ENCODE measurements at regions not wholly inside any gene's neighbourhood (a gene's known extent, or its start where the extent isn't known, plus 50 kb on each side); places are given as distances from the start of the nearest gene placed in this dataset.

GRCh38 chr7:67426654-67427053 is 430.0 kb downstream of the TYW1 start:
- Histone ChIP-seq H2AK5ac (ENCODE audit: low read depth, low read length) (no peak overlapping the region), H3K4ac (ENCODE audit: low read depth, low read length) (no peak overlapping the region), H3K79me1 (ENCODE audit: low read depth in 1 of 2, low read length in 2 of 2) (no peaks in the 10 kb centered on the region), H2BK20ac (ENCODE audit: low read depth, low read length) (no peak overlapping the region), H3K56ac (ENCODE audit: extremely low read depth, insufficient read depth, low read length) (no peak overlapping the region), H3K27ac (ENCODE audit: insufficient read depth, low read length) (no peak overlapping the region), H4K5ac (ENCODE audit: low read depth, low read length) (no peak overlapping the region), H2AFZ (replicated peaks; ENCODE audit: low read length, poor library complexity) (no peak overlapping the region), H3K4me2 (ENCODE audit: low read depth, low read length) (no peak overlapping the region), H3K23ac (ENCODE audit: low read depth, low read length) (no peak overlapping the region), H3K9me3 (ENCODE audit: control insufficient read depth, insufficient read depth, low read length) (no peaks in the 10 kb centered on the region; the same call in 1 of the 2 replicates), H3K4me1 (ENCODE audit: control insufficient read depth, insufficient read depth, low read length) (no peaks in the 10 kb centered on the region), H3K36me3 (ENCODE audit: control insufficient read depth, insufficient read depth, low read length) (no peaks in the 10 kb centered on the region), H2AK9ac (replicated peaks; ENCODE audit: low read depth, low read length, poor library complexity) (no peak overlapping the region), H3K18ac (ENCODE audit: low read depth, low read length) (no peak overlapping the region), H3K14ac (replicated peaks; ENCODE audit: low read depth, low read length) (no peak overlapping the region), H2BK15ac (ENCODE audit: low read depth, low read length) (no peak overlapping the region), H4K91ac (ENCODE audit: insufficient read depth, low read depth, low read length) (no peak overlapping the region), H2BK5ac (ENCODE audit: low read depth, low read length, poor library complexity, severe bottlenecking) (no peak overlapping the region), H3K9ac (ENCODE audit: low read depth, low read length) (no peak overlapping the region), H3K4me3 (ENCODE audit: insufficient read depth, low read depth, low read length) (no peak overlapping the region), H3K9me1 (ENCODE audit: insufficient read depth, low read length) (no peaks in the 10 kb centered on the region), H2BK120ac (ENCODE audit: low read depth, low read length) (no peak overlapping the region), H4K20me1 (ENCODE audit: insufficient read depth, low read length) (no peaks in the 10 kb centered on the region), H4K8ac (ENCODE audit: low read depth in 2 of 2, low read length in 2 of 2) (no peak overlapping the region), H3K27me3 (ENCODE audit: control insufficient read depth, insufficient read depth, low read length) (no peaks in the 10 kb centered on the region)
- TF ChIP-seq, protein P1, sequence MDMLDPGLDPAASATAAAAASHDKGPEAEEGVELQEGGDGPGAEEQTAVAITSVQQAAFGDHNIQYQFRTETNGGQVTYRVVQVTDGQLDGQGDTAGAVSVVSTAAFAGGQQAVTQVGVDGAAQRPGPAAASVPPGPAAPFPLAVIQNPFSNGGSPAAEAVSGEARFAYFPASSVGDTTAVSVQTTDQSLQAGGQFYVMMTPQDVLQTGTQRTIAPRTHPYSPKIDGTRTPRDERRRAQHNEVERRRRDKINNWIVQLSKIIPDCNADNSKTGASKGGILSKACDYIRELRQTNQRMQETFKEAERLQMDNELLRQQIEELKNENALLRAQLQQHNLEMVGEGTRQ (IDR thresholded peaks at IDR 0.05; ENCODE audit: low read depth, low read length): no peak
- TF ChIP-seq CHD1 (IDR thresholded peaks at IDR 0.05; ENCODE audit: low read depth, low read length): no peak
- no peak for TF ChIP-seq BHLHE40 (IDR thresholded peaks at IDR 0.05; ENCODE audit: low read depth, low read length)
- no peak for TF ChIP-seq RFX5 (IDR thresholded peaks at IDR 0.05; ENCODE audit: low read depth, low read length)
- no peak for TF ChIP-seq FOS (IDR thresholded peaks at IDR 0.05; ENCODE audit: low read depth, low read length)
- ChIA-PET POLR2A (ENCODE audit: unreplicated experiment) (no interaction called here), CTCF (no interaction called here)
- dilution Hi-C loops (cut with HindIII; ENCODE audit: low sequenced_read_pairs, unreplicated experiment): no loop called here
- in situ Hi-C loops (cut with MboI; ENCODE audit: low sequenced_read_pairs): no loop called here
- no peak for ATAC-seq (ENCODE audit: low read depth)
- no CpG with 5 or more reads among the region's 3 CpGs for WGBS, 2 experiments (ENCODE audit: extremely low coverage in 2 of 2, insufficient read length in 1 of 2)
- intact Hi-C loops (cut with micrococcal nuclease): no loop called here
- BruUV-seq (replicated peaks): no TSS peak
- no peak for DNase-seq

All from IMR-90 (cell line).